ENCODE measurements at regions not wholly inside any gene's neighbourhood (a gene's known extent, or its start where the extent isn't known, plus 50 kb on each side); places are given as distances from the start of the nearest gene placed in this dataset.

- TF ChIP-seq POLR2A (IDR thresholded peaks at IDR 0.05) = no peak
- TF ChIP-seq CTCF (IDR thresholded peaks at IDR 0.05) = no peak
Measured at GRCh38 chr10:108894402-108895301, 1028.7 kb downstream of the XPNPEP1 start.

All from uterus (tissue), 2 donors.